RKO (cell line): ENCODE measurements at regions not wholly inside any gene's neighbourhood (a gene's known extent, or its start where the extent isn't known, plus 50 kb on each side); places are given as distances from the start of the nearest gene placed in this dataset.
"Not testable (repeated sequence)": the region's sequence is repeated elsewhere in the genome, so short reads cannot be mapped to it uniquely, and the experiment has no call there.

ENCODE experiments used
- DNase-seq: peaks from one replicate; pipeline ENCODE4 v3.0.0-alpha.2; 2016; ENCODE audit warnings: low spot score

DNA sequence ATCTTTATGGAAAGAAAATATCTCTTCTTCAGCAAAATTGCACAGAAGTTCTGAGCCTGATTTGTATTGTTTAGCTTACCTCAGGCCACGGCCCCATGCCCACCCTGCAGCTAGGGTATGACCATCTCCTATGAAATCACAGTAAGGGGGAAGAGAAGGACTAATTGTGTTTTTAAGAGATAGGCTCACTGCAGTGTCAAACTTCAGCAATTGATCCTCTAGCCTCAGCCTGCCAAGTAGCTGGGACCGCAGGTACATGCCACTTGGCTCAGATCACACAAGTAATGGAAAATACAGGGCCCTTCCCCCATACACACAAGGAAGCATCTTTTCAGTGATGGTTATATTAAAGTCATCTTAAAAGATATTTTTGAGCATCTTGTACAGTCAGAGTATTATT lies 60.0 kb downstream of the DMAC1 start:
- no peak for DNase-seq

DNA sequence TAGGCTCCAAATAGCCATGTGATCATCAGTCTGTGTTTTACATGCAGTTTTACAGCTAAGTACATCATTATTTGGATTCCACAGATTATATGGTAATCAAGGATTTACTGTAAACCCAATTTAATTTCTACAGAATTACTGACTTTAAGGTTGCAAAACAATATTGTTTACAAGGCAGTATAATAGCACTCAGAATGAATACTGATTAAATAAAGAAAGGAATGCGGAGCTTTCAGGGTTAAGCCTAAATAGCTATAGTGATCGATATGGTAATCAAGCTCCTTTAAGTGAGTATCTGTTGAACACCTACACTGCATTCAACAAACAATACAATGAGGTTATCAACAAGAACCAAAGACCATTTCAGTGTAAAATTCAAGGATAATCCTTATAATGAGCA lies 64.3 kb downstream of the DMAC1 start:
- DNase-seq, result no peak

DNA sequence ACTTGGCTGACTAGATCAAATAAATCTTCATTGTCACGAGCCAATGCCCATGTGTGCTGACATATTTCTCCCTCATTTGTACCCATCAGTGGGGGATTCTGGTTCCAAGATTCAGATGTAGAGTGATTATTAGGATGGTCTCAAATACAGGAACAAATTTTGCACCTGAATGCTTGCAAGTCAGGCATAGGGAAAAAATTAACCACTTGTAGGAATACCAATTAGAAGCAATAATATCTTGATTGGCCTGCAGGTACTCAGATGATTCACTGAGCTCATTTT lies 69.5 kb downstream of the DMAC1 start:
- DNase-seq, result no peak

DNA sequence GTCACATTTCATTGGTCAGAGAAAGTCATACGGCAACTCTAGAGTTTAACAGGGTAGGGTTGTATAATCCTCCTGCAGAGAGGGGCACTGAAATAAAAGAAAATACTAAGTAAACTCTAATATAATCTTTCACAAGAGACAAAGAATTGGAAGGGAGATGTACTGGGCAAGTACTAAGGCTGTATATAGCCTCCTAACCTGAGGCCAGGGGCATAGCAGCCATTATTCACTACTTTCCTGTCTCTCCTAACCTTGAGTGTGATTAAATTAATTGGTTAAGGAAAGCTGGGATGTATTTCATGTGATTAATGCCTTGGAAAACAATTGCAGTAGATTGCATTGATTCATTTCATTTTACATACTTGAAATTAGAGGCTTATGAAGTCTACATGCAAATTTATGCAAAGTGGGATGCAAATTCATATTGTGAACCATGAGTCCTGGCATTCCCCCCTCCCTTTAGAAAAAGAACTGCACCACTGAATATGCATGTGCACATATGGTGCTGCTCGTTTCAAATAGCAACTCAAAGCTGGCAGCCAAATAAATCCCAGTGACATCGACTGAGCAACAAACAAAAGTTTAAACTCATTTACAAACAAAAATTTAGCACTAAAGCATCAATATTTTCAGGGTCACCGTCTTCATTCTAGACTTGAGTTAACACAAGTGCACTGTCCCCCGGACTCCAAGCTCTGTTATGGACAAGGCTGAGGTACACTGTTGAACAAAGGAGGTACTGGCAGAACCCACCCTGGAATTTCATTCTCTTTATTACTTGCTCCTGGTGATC lies 70.0 kb downstream of the DMAC1 start:
- no peak for DNase-seq

DNA sequence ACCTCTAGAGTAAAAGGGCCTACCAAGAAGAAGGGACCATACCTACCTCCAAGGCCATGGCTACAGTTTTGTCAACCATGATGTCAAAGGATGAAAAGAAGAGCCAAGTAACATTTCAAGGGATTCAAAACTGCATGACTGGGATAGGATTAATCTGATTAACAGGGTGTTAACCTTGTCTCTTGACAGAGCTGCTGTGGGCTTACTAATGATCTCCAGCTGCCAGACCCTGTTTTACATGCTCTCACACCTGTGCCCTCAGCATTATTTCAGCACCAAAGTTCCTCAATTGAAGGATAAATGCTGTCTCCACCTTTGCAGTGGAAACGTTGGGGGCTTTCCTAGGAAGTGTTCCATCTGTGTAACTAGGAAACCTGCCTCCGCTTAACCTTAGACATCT lies 78.3 kb downstream of the DMAC1 start:
- no peak for DNase-seq

DNA sequence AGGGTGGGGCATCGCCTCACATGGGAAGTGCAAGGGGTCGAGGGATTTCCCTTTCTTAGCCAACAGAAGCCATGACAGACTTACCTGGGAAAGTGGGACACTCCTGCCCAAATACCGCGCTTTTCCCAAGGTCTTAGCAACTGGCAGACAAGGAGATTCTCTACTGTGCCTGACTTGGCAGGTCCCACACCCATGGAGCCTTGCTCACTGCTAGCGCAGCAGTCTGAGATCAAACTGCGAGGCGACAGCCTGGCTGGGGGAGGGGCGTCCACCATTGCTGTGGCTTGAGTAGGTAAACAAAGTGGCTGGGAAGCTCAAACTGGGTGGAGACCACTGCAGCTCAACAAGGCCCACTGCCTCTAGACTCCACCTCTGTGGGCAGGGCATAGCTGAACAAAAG lies 86.5 kb downstream of the DMAC1 start:
- not testable (repeated sequence) for DNase-seq

DNA sequence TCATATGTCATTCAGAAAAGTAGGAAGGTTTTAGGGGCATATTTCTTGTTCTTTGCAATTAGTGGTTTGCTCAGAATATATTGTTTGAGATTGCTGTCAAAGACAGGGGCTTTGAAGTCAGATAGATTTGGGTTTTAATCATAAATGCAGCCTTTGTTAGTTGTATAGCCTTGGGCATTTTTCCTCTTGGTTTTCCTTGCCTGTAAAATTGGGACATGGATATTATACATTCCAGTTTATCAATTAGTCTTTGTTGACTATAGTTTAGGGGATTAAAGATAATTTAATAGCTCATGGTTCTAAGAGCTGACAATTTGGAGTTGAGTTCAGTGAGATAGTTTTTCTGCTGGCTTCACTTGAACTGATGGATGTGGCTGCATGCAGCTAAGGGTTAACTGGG lies 88.9 kb downstream of the DMAC1 start:
- no peak for DNase-seq

DNA sequence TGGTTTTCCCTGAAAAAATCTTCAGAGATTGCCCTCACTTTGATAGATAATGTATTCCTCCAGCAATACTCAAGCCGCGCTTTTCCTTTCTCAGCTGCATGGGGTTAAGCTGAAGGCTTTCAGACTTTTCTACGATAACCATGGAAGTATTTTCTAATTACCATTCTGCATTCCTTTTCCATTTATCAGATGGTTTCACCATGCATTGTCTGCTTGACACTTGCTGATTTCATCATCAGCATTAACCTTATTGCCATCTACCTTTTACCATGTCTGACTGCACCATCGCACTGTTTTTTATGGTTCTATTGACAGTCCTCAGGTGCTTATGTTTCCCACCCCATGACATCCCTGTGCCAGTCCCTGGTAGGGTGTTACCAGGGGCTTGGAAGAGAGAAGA lies 91.6 kb downstream of the DMAC1 start:
- no peak for DNase-seq

DNA sequence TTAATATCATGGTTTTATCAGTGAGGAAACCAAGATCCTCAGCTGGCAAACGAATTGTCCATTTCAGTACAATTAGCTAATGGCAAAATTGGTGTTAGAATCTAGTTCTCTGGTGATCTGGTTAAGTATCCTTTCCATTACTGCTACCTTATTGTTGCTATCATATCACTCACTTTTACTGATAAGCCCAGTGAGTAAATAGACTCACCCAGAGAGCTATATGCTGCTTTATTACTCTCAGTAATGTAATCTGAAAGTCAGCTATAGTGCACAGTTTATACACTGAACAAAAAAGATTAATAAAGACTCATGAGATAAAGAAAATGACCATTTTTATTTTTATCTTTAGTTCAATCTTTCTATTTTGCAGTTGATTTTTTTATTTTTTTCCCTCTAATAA lies 95.0 kb downstream of the DMAC1 start:
- no peak for DNase-seq

DNA sequence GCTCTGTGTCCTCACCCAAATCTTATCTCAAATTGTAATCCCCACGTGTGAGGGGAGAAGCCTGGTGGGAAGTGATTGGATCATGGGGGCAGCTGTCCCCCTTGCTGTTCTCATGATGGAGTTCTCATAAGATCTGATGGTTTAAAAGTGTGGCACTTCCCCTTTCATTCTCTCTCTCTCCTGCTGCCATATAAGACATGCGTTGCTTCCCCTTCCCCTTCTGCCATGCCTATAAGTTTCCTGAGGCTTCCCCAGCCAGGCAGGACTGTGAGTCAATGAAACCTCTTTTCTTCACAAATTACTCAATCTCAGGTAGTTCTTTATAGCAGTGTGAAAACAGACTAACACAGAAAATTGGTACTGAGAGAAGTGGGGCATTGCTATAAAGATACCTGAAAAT lies 107.7 kb downstream of the DMAC1 start:
- DNase-seq, result no peak

DNA sequence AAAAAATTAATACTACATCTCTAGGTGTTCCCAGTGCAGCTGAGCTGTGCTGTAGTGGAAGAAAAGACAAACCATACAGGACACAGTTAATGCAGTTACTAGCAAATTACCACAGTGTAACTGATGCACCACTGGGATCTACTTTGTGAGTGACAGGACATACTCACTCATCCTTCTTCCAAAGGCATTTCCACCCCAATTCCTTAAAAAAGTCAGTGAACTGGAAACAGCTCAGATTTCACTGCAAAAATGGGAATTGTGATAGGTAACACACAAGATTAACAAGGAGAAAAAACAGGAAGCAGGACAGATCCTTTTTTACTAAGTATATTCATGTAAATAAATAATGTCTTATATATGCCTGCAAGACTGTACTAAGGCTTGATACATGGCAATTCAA lies 109.6 kb downstream of the DMAC1 start:
- DNase-seq, result no peak

DNA sequence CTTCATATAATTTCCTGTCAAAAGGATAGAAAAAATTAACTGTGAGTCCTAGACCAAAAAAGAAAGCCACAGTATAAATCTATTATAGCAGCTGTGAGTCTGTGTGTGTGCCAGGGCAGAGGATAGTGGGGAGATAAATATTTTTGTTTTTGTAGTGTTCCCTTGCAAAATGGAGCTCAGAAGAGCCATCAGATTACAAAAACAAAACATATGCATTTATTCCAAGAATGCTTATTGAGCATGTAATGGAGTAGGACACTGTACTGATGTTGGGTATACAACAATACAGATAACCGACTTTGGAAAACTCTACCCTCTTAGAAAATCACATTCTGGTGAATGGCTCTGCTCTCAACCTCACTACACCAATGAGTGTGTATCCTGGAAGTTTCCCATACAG lies 111.0 kb downstream of the DMAC1 start:
- DNase-seq, result no peak

DNA sequence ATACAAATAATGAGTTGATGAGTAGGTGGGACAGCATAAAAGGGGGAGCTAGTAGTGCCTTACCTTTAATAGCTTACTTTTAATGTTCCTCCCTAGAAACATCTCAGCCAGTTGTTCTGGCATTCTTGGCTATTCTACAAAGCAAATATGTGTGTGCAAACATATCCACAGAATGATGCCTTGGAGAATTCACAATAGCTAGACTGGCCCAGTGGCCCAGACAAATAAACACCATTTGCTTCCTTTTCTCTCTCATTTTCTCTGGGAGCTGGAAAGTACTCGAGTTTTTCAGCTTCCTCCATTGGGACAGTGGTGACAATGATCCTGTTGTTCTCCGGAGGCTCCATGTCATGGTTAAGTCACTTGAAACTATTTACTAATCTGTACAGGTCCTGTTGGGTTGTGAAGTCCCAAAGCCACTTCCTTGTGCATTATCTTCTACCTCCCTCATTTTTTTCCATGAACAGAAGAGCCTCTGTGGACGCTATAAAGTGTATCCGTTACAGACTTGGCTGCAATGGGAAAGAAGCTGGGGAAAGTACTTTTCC lies 122.9 kb downstream of the DMAC1 start:
- DNase-seq, result no peak

DNA sequence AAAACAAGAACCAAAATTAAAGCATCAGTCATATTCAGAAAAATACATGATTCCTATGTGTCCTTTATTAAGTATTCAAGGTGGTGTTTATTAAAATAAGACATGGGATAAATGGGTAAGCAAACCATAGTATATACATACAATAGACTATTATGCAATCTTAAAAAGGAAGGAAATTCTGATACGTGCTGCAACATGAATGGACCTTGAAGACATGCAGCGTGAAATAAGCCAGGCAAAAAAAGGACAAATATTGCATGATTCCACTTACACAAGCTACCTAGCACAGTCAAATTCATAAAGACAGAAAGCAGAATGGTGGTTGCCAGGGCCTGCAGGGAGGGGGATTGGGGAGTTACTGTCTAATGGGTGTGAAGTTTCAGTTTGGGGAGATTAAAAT lies 127.7 kb downstream of the DMAC1 start:
- DNase-seq, result no peak

DNA sequence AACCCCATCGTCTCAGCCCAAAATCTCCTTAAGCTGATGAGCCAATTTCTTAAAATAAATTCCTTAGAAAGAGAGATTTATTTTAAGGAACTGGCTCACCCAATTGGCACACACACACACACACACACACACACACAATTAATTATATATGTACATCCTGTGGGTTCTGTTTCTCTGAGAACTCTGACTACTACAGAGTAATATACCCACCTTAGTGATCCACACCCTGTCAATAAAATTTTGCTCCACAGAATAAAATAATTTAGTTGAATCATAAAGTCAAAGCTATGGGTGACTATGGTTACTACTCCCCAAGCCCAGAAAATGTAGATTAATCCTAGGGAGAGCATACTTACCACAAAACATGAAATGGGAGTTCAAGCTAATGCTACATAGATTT lies 131.0 kb downstream of the DMAC1 start:
- DNase-seq, result no peak

DNA sequence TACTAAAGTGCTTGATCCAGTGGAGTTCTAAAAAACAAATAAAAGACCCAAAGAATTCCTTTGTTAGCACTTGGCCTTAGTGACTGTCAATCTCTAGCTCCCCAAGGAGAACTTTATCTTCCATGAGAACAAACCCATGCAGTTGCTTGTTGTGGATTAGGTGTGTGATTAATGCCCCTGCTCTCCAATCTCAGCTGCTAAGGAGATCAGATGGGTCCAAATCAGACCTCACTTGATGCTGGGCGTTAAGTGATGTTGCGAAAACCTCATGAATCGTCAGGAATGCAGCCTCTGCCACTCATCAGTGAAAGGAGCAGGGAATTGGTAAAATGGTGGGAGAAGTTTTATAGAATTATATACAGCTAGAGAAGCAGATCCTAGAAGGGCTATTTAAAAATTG lies 133.7 kb downstream of the DMAC1 start:
- DNase-seq, result no peak

DNA sequence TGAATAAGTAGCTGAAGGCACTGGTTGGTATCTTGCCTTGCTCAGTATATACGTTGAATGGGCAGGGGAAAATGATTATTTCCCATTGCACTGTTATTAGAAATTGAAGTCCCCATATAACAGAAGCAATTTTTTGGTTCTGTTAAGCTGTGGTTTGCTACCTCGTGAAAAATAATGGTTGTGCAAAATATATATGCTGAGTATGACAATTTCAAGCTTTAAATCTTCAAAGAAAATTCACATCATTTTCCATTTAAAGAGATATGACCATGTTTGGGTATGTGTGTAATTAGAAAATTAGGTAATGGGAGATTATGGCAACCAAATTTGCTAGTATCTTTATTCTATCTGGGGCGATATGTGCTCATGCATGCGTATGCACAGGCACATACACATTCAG lies 139.8 kb downstream of the DMAC1 start:
- no peak for DNase-seq

DNA sequence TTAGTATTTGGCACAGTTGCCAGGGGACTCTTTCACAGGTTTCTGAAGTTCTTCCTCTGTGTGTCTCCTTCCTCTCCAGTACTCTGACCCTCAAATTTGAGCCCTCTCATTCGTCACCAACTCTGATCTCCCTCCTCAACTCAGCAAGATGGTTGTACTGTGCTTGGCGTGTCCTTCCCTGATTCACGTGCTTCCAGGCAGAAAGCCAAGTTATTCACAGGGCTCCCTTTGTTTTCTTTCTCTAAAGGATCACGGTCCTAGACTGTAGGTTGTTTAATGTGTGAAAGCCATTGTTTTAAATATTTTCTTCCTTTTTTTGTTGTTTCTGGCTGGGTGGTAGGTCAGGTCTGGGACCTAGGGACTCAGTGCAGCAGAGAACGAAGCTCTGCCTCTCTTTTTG lies 142.9 kb downstream of the DMAC1 start:
- DNase-seq, result no peak

DNA sequence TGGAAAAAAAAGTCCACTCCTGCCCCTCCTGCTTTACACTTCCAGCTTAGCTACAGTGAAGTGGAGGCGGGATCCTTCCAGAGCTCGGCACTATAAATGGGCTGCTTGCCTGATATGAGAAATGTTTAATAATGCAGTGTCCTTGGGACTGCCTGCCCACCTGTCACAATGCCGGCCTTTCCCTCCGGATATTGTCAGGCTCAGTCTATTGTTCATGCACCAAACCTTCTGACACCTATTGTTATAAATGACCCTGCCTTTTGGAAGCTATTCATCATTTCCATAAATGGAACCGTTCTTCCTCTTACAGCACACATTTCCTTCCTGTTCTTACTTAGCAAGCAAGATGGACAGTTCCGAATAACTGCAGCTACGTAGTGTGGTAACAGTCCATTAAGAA lies 146.3 kb downstream of the DMAC1 start:
- DNase-seq, result no peak

DNA sequence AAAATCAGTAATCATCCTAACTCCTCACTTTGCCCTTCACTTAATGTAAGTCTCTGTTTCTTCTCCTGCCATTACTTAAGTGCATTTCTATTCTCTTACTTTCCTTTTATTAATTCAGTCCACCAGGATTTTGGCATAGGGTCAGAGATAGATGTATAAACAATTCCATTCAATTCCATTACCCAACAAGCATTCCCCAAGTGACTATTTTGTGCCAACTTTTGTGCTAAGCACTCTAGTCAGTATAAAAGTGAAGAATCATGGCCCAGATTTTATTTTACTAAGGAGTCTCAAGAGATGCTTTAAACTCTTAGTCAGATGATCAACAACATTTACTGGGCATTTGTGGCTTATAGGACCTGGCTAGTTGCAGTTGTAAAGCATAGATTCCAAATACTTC lies 159.3 kb downstream of the DMAC1 start:
- no peak for DNase-seq

DNA sequence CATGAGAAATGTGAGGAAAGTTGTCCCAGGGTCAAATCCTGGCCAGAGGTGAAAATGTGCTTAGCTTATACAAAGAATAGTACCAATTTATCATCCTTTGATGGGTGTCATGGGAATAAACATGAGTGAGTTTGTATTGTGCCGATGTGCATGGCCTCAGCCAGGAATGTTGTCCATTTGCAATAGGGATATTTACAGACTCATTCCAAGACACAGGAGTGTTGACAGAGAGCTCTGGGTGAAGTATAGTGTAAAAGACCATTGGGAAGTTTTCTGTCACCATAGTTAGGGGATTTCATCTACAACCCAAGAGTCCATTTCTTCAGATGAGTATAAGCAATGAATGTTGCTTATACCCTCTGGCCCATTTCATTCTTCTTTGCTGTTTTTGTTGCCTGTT lies 160.1 kb downstream of the DMAC1 start:
- no peak for DNase-seq

DNA sequence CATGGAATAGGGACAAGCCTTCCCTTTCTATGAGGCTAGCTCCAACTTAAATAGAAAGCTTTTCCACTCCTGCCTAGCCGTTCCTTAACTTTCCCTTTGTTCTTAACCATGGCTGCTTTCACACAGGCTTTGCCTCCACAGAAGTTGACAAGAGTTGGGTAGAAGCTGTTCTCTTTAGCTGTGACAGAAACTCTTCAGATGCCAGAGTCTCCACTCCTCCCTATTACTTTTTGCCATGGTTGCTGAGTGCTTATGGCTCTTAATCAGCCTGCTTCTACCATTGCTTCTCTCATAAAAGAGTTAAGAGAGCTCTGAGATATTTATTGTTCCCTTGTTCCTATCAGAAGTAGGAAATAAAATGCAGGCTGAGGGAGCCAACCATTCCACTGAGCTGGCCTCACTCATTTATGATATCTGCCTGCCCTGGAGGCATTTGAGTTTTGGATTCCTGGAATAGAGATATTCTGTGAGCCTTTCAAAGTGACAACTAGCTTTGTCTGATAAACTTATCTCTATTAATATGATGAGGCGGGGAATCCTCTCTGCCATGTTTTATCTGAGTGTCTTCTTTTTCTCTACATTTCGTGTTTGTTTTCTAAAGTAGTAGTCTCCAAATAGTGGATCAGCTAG lies 162.6 kb downstream of the DMAC1 start:
- no peak for DNase-seq

DNA sequence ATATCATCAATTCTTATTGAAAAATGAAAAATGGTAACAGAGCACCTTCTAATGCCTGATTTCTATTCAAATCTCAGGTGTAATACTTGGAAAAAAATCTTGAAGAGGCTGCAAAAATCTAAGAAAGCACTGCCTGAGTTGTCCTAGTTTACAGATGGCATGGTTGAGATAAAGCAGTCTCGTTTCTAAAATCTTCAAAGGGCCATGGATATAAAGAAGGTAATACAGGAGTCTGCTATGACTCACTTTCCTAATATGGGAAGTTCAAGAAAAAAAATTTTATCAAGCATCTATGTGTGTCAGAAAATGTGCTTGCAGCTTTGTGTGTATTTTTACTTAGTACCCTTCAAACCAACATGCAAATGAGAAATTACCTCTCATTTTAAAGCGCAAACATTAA lies 163.3 kb downstream of the DMAC1 start:
- DNase-seq, result no peak

DNA sequence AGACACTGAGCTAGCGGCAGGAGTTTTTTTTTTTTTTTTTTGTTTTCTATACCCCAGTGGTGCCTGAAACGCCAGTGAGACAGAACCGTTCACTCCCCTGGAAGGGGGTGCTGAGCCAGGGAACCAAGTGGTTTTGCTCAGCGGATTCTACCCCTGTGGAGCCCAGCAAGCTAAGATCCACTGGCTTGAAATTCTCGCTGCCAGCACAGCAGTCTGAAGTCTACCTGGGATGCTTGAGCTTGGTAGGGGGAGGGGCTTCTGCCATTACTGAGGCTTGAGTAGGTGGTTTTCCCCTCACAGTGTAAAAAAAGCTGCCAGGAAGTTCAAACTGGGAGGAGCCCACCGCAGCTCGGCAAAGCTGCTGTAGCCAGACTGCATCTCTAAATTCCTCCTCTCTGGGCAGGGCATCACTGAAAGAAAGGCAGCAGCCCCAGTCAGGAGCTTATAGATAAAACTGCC lies 173.0 kb downstream of the DMAC1 start:
- not testable (repeated sequence) for DNase-seq
